K562 (cell line): ENCODE measurements at regions not wholly inside any gene's neighbourhood (a gene's known extent, or its start where the extent isn't known, plus 50 kb on each side); places are given as distances from the start of the nearest gene placed in this dataset.

ENCODE experiments used
- ATF1 ChIP-seq, 2 experiments: fragments of 450-650 bp in 1 of 2; IDR thresholded peaks; 2 replicates each; pipeline ENCODE4 v1.6.1; 2016; ENCODE audit warnings: missing compliant biosample characterization in 1 of 2, missing genetic modification characterization in 1 of 2
- ELK1 ChIP-seq: sonication (generic); formaldehyde crosslinking; IDR thresholded peaks from 2 replicates; pipeline ENCODE4 v1.8.1; 2022; ENCODE audit warnings: missing genetic modification reagents
- ETS2 ChIP-seq: IDR thresholded peaks from 2 replicates; pipeline ENCODE4 v1.6.1; 2016; ENCODE audit warnings: borderline replicate concordance, missing genetic modification characterization, mild to moderate bottlenecking, moderate library complexity, missing compliant biosample characterization; ENCODE audit not compliant: poor library complexity, severe bottlenecking
- TSC22D4 ChIP-seq: fragments of 450-650 bp; IDR thresholded peaks from 2 replicates; pipeline ENCODE4 v1.6.1; 2016; ENCODE audit warnings: missing genetic modification characterization, missing biosample characterization, control low read depth
- ZNF134 ChIP-seq: fragments of 250-450 bp; sonication (Bioruptor Pico); conservative IDR thresholded peaks from 2 replicates; pipeline ENCODE4 v1.4.0; 2020
- ZNF239 ChIP-seq: fragments of 250-450 bp; sonication (Bioruptor Pico); IDR thresholded peaks from 2 replicates; pipeline ENCODE4 v1.4.0; 2020; ENCODE audit warnings: mild to moderate bottlenecking

GRCh38 chr12:127711108-127711507, 555.9 kb upstream of the TMEM132C start:
- TF ChIP-seq ELK1: no peak
- TF ChIP-seq ETS2: no peak
- TF ChIP-seq TSC22D4 (tag): no peak
- TF ChIP-seq ATF1 (CRISPR knock-in tag; IDR thresholded peaks at IDR 0.05): no peak
- TF ChIP-seq ATF1 (tag; IDR thresholded peaks at IDR 0.05): no peak
- TF ChIP-seq ZNF134 (CRISPR knock-in tag): no peak
- no peak for TF ChIP-seq ZNF239 (CRISPR knock-in tag)
